Activated CD8-positive, alpha-beta memory T cell treated with anti-CD3 and anti-CD28 coated beads, Interleukin-2, amount 50 U/mL, for 48 hours (primary cell): ENCODE measurements at regions not wholly inside any gene's neighbourhood (a gene's known extent, or its start where the extent isn't known, plus 50 kb on each side); places are given as distances from the start of the nearest gene placed in this dataset.

ENCODE experiments used
- DNase-seq: peaks from one replicate; pipeline ENCODE4 v3.0.0-alpha.2; 2020

DNA sequence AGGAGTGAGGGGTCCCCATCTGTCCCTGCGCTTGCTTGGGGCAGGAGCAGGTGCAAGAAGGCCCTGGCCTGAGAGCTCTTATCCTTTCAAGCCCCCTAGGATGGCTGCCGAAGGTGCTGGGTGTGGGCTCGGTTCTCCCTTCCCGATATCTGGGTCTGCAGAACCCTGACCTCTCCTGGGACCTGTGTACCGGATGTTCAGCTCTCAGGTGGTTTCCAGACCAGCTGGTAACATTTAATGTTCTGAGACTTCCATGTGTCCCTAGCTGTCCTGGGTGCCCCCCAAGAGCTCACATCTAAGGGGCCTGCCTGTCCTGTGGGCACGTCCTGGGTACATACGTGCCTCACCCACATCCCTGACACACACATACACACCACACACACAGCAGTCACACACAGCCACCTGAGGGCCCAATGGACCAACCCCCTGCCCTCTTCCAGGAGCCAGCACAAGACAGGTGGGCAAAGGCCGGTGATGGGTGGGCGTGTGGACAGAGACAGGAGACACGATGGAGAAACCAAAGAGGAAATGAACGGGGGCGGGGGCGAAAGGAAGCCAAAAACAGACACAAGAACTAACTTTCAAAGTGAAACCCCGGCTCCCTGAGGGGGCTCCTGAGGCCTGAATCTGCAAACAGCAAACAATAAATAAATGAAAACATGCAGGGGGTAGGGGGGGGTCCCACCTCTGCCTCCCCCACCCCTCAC is 124.3 kb downstream of the PTPRS start:
- DNase-seq = no peak

DNA sequence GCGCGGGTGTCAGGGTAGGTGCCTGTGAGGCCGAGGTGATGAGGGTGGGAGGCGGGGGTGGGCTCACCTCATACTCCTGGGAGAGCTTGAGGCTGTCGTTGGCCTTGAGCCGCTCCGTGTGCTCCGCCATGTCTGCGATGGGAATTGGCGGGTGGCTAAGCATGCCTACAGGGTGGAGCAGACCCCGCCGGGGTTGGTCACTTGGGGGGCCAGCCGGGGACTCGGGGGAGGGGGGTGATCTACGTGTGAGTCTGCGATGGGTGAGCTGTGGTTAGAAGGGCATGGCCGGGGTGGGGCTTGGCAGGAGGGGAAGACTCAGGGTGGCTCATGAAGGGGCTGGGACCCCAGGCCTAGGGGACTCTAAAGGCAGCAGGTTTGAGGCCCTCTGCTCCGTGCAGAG is 125.2 kb downstream of the PTPRS start:
- DNase-seq = no peak

DNA sequence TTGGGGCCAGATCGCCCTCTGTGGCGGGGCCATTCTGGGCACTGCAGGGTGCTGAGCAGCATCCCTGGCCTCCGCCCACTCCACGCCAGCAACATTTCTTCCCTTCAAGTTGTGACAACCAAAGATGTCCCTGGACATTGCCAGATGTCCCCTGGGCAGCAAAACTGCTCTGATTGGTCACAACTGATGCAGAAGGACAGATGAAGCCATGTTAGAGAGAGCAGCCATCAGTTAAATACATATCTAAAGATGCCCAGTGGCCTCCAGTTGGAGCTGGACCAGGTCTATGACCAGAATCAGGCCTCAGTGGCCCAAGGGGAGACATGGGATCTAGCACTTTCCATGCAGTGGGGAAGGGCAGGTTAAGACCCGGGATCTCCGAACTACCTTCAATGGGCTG is 125.7 kb downstream of the PTPRS start:
- DNase-seq = no peak

DNA sequence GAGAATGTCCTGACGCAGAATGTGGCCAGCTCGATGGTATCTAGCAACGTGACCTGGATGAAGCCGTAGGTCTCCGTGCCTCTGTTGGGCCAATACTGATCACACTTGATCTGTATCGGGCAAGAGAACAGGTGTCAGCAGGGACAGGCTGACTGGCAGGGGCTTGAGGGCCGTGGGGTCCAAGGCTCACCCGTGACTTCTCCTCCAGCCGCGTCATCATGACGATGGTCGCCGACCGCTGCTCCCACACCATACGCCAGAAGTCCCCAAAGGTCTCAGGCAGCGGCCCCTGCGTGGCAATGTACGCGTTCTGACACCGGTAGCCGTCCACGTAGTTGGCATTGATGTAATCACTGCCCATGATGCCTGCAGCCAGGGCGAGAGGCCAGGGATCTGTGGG is 126.2 kb downstream of the PTPRS start:
- no peak for DNase-seq

DNA sequence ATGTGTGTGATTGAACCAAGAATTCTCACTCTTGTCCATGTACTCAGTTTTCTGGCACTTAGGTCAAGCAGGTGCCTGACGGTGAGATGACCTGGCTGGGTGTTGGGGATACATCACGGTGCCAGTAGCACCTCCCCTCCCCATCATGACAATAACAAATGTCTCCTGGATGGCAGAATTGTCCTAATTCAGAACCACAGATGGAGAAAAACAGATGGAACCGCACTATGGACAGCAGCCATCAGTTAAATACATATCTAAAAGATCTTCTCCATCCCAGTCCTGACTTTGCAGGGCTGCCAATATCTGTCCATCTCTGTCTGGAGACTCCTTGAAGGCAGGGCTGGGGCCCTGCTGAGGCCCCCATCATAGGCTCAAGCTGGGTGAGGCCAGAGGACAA is 126.9 kb downstream of the PTPRS start:
- no peak for DNase-seq

DNA sequence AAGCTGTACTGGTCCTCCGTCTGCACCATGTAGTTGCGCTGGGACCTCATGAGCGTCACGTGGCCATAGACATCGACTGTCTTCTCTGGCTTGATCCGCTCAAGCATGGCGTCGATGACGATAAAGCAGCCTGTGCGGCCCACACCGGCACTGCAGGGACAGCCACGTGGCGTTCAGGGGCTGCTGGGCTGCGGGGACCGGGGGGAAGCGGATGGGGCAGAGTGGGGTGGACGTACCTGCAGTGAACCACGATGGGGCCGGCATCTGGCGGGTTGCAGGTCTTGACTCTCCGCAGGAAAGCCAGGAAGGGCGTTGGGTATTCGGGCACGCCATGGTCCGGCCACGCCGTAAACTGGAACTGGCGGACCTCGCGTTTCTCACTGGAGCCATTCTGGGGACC is 128.5 kb downstream of the PTPRS start:
- no peak for DNase-seq

DNA sequence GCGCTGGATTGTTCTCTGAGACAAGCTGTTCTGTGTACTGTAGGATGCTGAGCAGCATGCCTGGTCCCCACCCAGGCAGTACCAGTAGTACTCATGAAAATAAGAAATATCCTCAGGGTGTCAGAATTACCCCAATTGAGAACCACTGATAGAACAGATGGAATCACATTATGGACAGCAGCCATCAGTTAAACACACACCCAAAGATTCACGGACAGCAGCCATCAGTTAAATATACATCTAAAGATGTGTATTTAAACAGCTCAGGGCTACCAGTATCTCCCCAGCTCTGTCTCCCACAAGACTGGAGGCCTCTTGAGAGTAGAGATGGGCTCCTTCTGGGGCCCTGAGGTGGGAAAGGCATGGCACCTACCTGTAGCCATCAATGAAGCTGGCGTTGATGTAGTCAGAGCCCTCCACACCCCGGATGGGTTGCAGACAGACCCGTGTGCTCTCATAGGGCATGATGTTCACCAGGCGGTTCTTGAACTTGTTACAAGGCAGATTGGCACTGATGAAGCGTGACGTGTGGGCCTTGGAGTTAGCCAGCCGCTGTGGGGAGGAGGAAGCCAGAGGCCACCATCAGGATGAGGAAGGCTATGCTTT is 129.3 kb downstream of the PTPRS start:
- no peak for DNase-seq

DNA sequence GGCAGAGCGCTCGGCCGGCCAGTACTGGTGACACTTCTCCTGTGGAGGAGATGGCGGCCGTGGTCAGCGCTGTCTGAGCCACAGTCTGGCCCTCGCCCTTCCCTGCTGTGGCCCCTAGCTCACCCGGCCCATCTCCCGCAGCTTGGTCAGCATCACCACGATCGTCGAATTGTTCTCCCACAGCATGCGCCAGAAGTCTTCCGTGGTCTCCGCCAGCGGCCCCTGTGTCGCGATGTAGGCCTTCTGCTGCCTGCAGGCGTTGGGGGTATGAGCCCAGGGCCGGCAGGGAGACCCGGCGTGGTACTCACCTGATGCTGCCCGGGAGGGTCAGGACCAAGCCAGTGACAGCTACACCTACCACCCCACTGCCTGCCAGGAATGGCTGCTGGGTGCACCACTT is 130.1 kb downstream of the PTPRS start:
- no peak for DNase-seq

DNA sequence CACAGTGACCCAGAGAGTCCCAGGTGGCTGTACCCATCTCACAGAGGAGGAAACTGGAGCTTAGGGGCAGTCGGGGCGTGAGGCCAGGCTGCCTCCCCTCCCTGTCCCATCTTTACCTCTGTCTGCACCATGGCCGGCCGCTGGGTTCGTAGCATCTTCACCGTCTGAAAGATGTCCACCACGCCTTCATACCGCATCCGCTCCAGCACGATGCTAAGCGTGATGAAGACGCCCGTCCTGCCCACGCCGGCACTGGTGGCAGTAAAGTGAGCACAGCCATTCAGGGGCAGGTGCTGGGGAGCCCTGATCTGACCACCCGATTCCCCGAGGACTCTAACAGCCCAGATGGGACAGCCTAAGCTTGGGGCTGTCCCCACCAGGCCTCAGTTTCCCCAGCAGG is 132.8 kb downstream of the PTPRS start:
- DNase-seq = no peak

DNA sequence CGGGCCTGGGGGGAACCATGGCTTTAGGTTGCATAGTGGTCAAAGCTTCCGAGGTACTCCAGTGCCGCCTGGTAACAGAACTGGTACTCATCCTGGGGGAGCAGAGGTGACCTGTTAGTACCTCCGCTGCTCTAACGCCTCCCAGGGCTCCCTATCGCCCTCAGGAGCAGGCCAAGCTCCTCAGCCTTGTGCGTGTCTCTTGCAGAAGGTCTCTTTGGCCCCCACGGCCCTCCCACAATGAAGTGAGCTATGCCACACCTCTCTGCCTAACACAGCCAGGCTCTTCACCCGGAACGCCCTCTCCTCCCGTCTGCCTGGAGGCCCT is 133.9 kb downstream of the PTPRS start:
- no peak for DNase-seq

DNA sequence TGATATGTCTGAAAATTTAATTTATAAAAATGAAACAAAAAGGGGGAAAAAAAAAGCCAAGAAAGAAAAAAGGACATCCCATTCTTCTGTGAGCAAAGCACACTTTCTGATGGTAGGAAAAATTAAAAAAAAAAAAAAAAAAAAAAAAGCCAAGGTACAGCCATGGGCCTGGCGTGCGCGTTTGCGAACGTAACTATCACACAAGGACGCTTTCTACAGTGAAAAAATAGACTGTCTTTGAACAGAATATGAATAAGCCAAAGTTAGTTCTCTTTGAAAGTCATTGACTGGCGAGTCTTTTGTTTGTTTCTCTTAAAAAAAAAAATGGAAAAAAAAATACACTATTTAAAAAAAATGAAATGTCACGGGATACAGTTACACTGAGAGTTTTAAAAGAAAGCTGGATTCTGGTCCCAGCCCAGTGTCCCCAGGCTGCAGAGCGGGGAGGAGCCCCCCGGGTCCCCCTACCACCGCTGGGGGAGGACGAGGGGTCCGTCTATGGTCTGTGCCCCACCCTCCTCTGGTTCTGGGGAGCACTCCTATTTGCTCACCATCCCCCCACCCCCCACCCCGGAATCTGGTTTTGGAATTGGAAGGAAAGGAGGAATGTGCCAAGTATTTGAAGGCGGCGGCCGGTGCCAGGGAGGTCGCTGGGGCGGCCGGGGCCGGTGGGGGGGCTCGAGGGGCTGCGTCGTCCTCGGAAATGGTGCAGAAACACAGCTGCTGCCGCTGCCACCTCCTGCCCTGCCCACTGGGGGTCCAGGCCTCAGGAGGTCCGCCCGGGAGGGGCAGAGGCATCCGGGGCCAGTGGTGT is 134.5 kb downstream of the PTPRS start:
- DNase-seq = no peak

DNA sequence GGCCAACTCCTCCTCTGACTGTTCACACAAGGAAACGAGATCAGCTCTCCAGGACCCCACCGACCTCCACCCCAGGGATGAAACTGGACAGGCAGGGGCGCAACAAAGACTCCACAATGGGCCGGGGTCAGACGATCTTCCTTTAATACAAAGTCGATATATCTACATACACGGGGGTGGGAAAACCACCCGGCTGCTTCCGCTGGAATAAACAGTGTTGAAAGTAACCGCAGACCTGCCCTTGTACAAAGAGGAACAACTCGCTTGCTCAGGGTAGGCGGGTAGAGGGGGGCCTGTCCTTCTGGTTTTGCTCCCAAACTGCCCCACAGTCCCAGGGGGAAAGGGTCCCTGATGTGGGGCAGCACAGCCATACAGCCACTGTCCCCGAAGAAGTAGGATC is 135.2 kb downstream of the PTPRS start:
- no peak for DNase-seq

DNA sequence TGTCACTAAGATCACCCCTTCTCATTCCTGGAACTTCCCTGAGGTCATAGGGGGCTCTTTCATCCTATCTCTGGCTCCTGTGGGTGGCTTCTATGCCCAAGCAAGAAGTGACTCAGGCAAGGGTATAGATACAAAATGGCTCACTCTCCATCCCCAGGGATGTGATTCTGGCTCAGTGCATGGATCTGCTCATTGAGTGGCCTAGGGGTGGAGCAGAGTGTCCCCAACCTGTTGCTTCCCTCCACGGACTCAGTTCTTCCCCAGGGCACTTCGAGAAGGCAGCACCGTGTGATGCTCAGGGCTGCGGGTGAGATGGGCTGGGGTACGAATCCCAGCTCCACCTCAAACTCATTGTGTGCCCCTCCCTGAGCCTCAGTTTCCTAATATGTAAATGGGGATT is 136.4 kb downstream of the PTPRS start:
- DNase-seq = no peak
